HEK293 (cell line): ENCODE measurements at regions not wholly inside any gene's neighbourhood (a gene's known extent, or its start where the extent isn't known, plus 50 kb on each side); places are given as distances from the start of the nearest gene placed in this dataset.

Experiments
- AEBP2 ChIP-seq: fragments of 450-650 bp; formaldehyde crosslinking; IDR thresholded peaks from 2 replicates; pipeline ENCODE4 v1.5.1; 2016; ENCODE audit warnings: missing biosample characterization, missing genetic modification characterization, borderline replicate concordance
- BCL11B ChIP-seq: fragments of 450-650 bp; formaldehyde crosslinking; IDR thresholded peaks from 2 replicates; pipeline ENCODE4 v1.5.1; 2016; ENCODE audit warnings: low read depth, missing biosample characterization, missing genetic modification characterization
- GLI4 ChIP-seq: fragments of 450-650 bp; formaldehyde crosslinking; IDR thresholded peaks from 2 replicates; pipeline ENCODE4 v1.5.1; 2016; ENCODE audit warnings: missing biosample characterization, missing genetic modification characterization
- HOXC10 ChIP-seq: sonication (generic); formaldehyde crosslinking; IDR thresholded peaks from 2 replicates; pipeline ENCODE4 v1.8.1; 2023; ENCODE audit warnings: mild to moderate bottlenecking, missing genetic modification reagents
- MZF1 ChIP-seq: fragments of 450-650 bp; formaldehyde crosslinking; IDR thresholded peaks from 2 replicates; pipeline ENCODE4 v1.5.1; 2017; ENCODE audit warnings: missing biosample characterization, missing genetic modification characterization, borderline replicate concordance
- PRDM1 ChIP-seq: fragments of 450-650 bp; formaldehyde crosslinking; IDR thresholded peaks from 2 replicates; pipeline ENCODE4; 2016; ENCODE audit warnings: missing biosample characterization, missing genetic modification characterization
- PRDM4 ChIP-seq: fragments of 450-650 bp; formaldehyde crosslinking; IDR thresholded peaks from 2 replicates; pipeline ENCODE4 v1.5.1; 2017; ENCODE audit warnings: missing biosample characterization, missing genetic modification characterization
- REPIN1 ChIP-seq: fragments of 450-650 bp; formaldehyde crosslinking; IDR thresholded peaks from 2 replicates; pipeline ENCODE4 v1.5.1; 2017; ENCODE audit warnings: missing biosample characterization, missing genetic modification characterization, low read depth
- REST ChIP-seq: fragments of 450-650 bp; formaldehyde crosslinking; IDR thresholded peaks from 2 replicates; pipeline ENCODE4 v1.5.1; 2016; ENCODE audit warnings: missing biosample characterization, missing genetic modification characterization
- SCRT2 ChIP-seq: fragments of 450-650 bp; formaldehyde crosslinking; IDR thresholded peaks from 2 replicates; pipeline ENCODE4 v1.5.1; 2016; ENCODE audit warnings: missing biosample characterization, missing genetic modification characterization
- SP2 ChIP-seq: fragments of 450-650 bp; formaldehyde crosslinking; IDR thresholded peaks from 2 replicates; pipeline ENCODE4 v1.5.1; 2016; ENCODE audit warnings: missing biosample characterization, missing genetic modification characterization
- WT1 ChIP-seq: fragments of 450-650 bp; formaldehyde crosslinking; IDR thresholded peaks from 2 replicates; pipeline ENCODE4 v1.5.1; 2016; ENCODE audit warnings: missing biosample characterization, missing genetic modification characterization
- ZBTB17 ChIP-seq: fragments of 450-650 bp; formaldehyde crosslinking; IDR thresholded peaks from 2 replicates; pipeline ENCODE4 v1.5.1; 2016; ENCODE audit warnings: missing biosample characterization, missing genetic modification characterization
- ZBTB21 ChIP-seq: fragments of 450-650 bp; formaldehyde crosslinking; IDR thresholded peaks from 2 replicates; pipeline ENCODE4 v1.5.1; 2017; ENCODE audit warnings: missing biosample characterization, missing genetic modification characterization
- ZNF112 ChIP-seq: fragments of 450-650 bp; formaldehyde crosslinking; IDR thresholded peaks from 2 replicates; pipeline ENCODE4 v1.5.0; 2017; ENCODE audit warnings: missing biosample characterization, missing genetic modification characterization
- ZNF175 ChIP-seq: fragments of 450-650 bp; formaldehyde crosslinking; IDR thresholded peaks from 2 replicates; pipeline ENCODE4 v1.5.1; 2016; ENCODE audit warnings: missing biosample characterization, missing genetic modification characterization
- ZNF18 ChIP-seq: fragments of 450-650 bp; formaldehyde crosslinking; IDR thresholded peaks from 2 replicates; pipeline ENCODE4 v1.5.1; 2016; ENCODE audit warnings: missing biosample characterization, missing genetic modification characterization
- ZNF184 ChIP-seq: fragments of 450-650 bp; IDR thresholded peaks from 2 replicates; pipeline ENCODE4 v1.5.1; 2018; ENCODE audit warnings: missing biosample characterization, mild to moderate bottlenecking, missing genetic modification characterization
- ZNF2 ChIP-seq: fragments of 450-650 bp; formaldehyde crosslinking; IDR thresholded peaks from 2 replicates; pipeline ENCODE4 v1.5.1; 2016; ENCODE audit warnings: missing biosample characterization, missing genetic modification characterization
- ZNF211 ChIP-seq: fragments of 450-650 bp; formaldehyde crosslinking; IDR thresholded peaks from 2 replicates; pipeline ENCODE4 v1.5.1; 2016; ENCODE audit warnings: low read depth, missing biosample characterization, missing genetic modification characterization
- ZNF223 ChIP-seq: fragments of 450-650 bp; formaldehyde crosslinking; IDR thresholded peaks from 2 replicates; pipeline ENCODE4 v1.5.1; 2016; ENCODE audit warnings: missing biosample characterization, missing genetic modification characterization
- ZNF239 ChIP-seq: fragments of 450-650 bp; formaldehyde crosslinking; IDR thresholded peaks from 2 replicates; pipeline ENCODE4 v1.5.1; 2016; ENCODE audit warnings: missing biosample characterization, missing genetic modification characterization
- ZNF248 ChIP-seq: fragments of 450-650 bp; formaldehyde crosslinking; IDR thresholded peaks from 2 replicates; pipeline ENCODE4 v1.5.1; 2017; ENCODE audit warnings: missing biosample characterization, missing genetic modification characterization
- ZNF335 ChIP-seq: fragments of 450-650 bp; formaldehyde crosslinking; conservative IDR thresholded peaks from 2 replicates; pipeline ENCODE4 v1.5.1; 2016; ENCODE audit warnings: missing biosample characterization, missing genetic modification characterization
- ZNF341 ChIP-seq: fragments of 450-650 bp; formaldehyde crosslinking; IDR thresholded peaks from 2 replicates; pipeline ENCODE4; 2016; ENCODE audit warnings: low read depth, missing biosample characterization, missing genetic modification characterization
- ZNF37A ChIP-seq: fragments of 450-650 bp; IDR thresholded peaks from 2 replicates; pipeline ENCODE4 v1.5.1; 2018; ENCODE audit warnings: missing biosample characterization, missing genetic modification characterization
- ZNF394 ChIP-seq: fragments of 450-650 bp; formaldehyde crosslinking; IDR thresholded peaks from 2 replicates; pipeline ENCODE4 v1.5.1; 2016; ENCODE audit warnings: missing biosample characterization, missing genetic modification characterization, mild to moderate bottlenecking, moderate library complexity, borderline replicate concordance
- ZNF521 ChIP-seq: fragments of 450-650 bp; formaldehyde crosslinking; IDR thresholded peaks from 2 replicates; pipeline ENCODE4 v1.5.1; 2017; ENCODE audit warnings: missing biosample characterization, mild to moderate bottlenecking, missing genetic modification characterization
- ZNF558 ChIP-seq: fragments of 450-650 bp; formaldehyde crosslinking; IDR thresholded peaks from 2 replicates; pipeline ENCODE4 v1.5.1; 2016; ENCODE audit warnings: missing biosample characterization, missing genetic modification characterization
- ZNF585B ChIP-seq: fragments of 450-650 bp; formaldehyde crosslinking; IDR thresholded peaks from 2 replicates; pipeline ENCODE4 v1.5.1; 2016; ENCODE audit warnings: missing biosample characterization, missing genetic modification characterization
- ZNF623 ChIP-seq: fragments of 450-650 bp; formaldehyde crosslinking; IDR thresholded peaks from 2 replicates; pipeline ENCODE4 v1.5.1; 2016; ENCODE audit warnings: missing biosample characterization, missing genetic modification characterization

GRCh38 chr6:26223650-26224546 is 136.7 kb downstream of the HFE start (continued):
- TF ChIP-seq ZNF248 (tag by site-specific recombination) = no peak
- no peak for TF ChIP-seq ZNF37A (tag by site-specific recombination)
- no peak for TF ChIP-seq ZNF558 (tag by site-specific recombination)
- TF ChIP-seq HOXC10 = no peak
- peak; percentile 27; the same call in 1 of the 2 replicates for TF ChIP-seq ZNF2 (tag by site-specific recombination)
- TF ChIP-seq ZNF394 (tag by site-specific recombination) = 0 out of 2 replicates have a peak, but pooled peaks have one; percentile 22
- TF ChIP-seq AEBP2 (tag by site-specific recombination) = no peak
- no peak for TF ChIP-seq ZNF341 (tag by site-specific recombination)
- no peak for TF ChIP-seq ZNF184 (tag by site-specific recombination)
- TF ChIP-seq ZNF623 (tag by site-specific recombination) = 0 out of 2 replicates have a peak, but pooled peaks have one; percentile 23
- peak; percentile 16; the same call in 1 of the 2 replicates for TF ChIP-seq WT1 (tag by site-specific recombination)
- TF ChIP-seq ZNF239 (tag by site-specific recombination) = no peak
- no peak for TF ChIP-seq BCL11B (tag by site-specific recombination)
- no peak for TF ChIP-seq ZNF223 (tag by site-specific recombination)
- no peak for TF ChIP-seq REST (tag by site-specific recombination)
- TF ChIP-seq PRDM4 (tag by site-specific recombination) = no peak
- peak; percentile 72 for TF ChIP-seq SP2 (tag by site-specific recombination)
- TF ChIP-seq ZNF211 = no peak
- peak; percentile 44; the same call in 1 of the 2 replicates for TF ChIP-seq ZBTB21 (tag by site-specific recombination)
- no peak for TF ChIP-seq ZNF112 (tag by site-specific recombination)
- TF ChIP-seq SCRT2 (tag by site-specific recombination) = no peak
- TF ChIP-seq ZNF175 (tag by site-specific recombination) = no peak
- peak; percentile 31 for TF ChIP-seq ZNF335
- TF ChIP-seq REPIN1 (tag by site-specific recombination) = no peak
- TF ChIP-seq ZNF585B (tag by site-specific recombination) = no peak
- no peak for TF ChIP-seq ZNF18 (tag by site-specific recombination)
- TF ChIP-seq PRDM1 (tag by site-specific recombination) = peak; percentile 86
- no peak for TF ChIP-seq GLI4
- TF ChIP-seq ZNF521 (tag by site-specific recombination) = no peak
- TF ChIP-seq MZF1 (tag by site-specific recombination) = no peak
- peak; percentile 44; the same call in 1 of the 2 replicates for TF ChIP-seq ZBTB17 (tag by site-specific recombination)
